GM18507 (cell line): ENCODE measurements at regions not wholly inside any gene's neighbourhood (a gene's known extent, or its start where the extent isn't known, plus 50 kb on each side); places are given as distances from the start of the nearest gene placed in this dataset.
"Not testable (repeated sequence)": the region's sequence is repeated elsewhere in the genome, so short reads cannot be mapped to it uniquely, and the experiment has no call there.

Source experiments
- DNase-seq: peaks from one replicate; pipeline ENCODE4 v3.0.0; 2011; ENCODE audit warnings: low read depth; ENCODE audit not compliant: insufficient read length; ENCODE audit errors: extremely low spot score
- FAIRE-seq: peaks from 2 replicates; lab custom pipeline; 2011; peaks lifted over from hg19 to GRCh38; lab: Jason Lieb, UNC

GRCh38 chr15:84151205-84151931, 84.2 kb upstream of the GOLGA6L4 start:
- DNase-seq, result no peak
- no peak for FAIRE-seq

- not testable (repeated sequence) for DNase-seq, FAIRE-seq
Measured at GRCh38 chr15:84152381-84152979, 83.1 kb upstream of the GOLGA6L4 start.

GRCh38 chr15:84153655-84154140, 81.9 kb upstream of the GOLGA6L4 start:
- DNase-seq, FAIRE-seq: not testable (repeated sequence)

DNA sequence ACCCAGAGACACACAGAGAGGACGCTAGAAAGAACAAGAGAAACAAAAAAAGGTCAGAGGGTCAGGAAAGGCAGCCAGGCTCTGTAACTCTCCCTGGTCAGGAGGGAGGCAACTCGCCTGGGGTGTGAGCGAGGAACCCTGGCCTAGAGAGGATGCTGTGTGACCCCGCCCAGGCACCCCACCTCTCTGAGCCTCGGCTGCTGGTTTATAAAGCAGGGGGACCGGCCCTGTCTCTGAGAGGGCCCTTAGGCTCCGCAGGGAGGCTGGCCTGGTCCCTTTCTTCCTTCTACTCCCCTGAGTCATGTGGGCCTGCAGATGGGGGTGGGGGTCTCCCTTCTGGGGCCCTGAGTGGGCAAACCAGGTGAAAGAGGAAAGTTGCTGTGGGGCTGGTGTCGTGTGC, 81.3 kb upstream of the GOLGA6L4 start:
- not testable (repeated sequence) for FAIRE-seq, DNase-seq

DNA sequence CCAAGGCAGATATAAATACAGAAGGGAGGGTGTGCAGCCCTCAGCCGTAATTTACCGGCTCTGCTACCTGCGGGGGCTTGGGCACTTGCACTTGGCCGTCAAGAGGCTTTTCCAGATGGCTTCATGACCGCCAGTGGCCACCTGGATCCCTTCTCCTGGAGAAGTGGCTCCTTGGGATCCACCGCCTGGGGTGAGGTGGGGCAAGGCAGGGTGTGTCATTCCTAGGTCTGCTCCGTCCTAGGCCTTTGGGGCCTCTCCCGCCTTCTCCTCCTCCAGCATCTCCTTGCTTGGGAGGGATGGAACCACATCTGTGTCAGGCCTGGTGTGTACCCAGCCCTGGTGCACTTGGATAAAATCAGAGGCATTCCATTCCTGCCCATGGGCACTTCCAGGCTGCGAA, 80.8 kb upstream of the GOLGA6L4 start:
- not testable (repeated sequence) for DNase-seq, FAIRE-seq

GRCh38 chr15:84155792-84156587, 79.6 kb upstream of the GOLGA6L4 start:
- not testable (repeated sequence) for FAIRE-seq, DNase-seq

DNA sequence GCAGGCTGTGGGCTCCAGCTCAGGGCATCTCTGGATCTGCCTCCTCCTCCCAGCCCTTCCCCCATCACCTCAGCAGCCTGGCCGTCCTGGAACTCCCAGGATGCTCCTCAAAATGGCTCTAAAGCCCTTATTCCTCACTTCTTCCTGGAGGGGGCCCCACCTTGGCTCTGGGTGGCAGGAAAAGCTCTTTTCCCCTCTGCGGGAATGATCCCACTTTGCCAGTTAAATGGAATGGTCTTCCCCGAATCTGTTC, 79.1 kb upstream of the GOLGA6L4 start:
- FAIRE-seq, DNase-seq: not testable (repeated sequence)

DNA sequence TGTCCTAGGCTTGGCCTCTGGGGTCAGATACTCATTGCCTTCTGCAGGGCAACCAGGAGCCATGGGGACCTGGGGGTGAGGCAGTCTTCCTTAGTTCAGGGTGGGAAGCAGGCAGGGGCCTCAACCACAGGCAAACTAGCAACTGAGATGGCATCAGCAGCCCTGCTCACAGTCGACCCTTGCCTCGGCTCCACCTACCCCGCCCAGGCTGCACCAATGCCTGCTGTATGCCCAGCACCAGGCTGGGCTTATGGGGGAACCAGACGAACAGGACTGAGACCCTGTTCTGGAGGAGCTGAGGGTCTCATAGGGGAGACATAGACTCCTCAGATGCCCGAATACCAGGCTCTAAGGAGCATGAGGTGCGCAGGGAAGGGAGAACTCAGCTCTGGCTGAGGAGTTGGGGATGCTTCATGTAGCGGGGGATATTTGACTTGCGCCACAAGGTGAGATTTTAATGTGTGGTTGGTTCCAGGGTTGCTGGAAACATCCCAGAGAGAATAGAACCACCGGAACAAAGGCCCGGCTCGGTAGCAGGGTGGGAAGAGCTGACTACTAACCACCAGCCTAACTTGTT, 78.4 kb upstream of the GOLGA6L4 start:
- DNase-seq, FAIRE-seq: not testable (repeated sequence)

DNA sequence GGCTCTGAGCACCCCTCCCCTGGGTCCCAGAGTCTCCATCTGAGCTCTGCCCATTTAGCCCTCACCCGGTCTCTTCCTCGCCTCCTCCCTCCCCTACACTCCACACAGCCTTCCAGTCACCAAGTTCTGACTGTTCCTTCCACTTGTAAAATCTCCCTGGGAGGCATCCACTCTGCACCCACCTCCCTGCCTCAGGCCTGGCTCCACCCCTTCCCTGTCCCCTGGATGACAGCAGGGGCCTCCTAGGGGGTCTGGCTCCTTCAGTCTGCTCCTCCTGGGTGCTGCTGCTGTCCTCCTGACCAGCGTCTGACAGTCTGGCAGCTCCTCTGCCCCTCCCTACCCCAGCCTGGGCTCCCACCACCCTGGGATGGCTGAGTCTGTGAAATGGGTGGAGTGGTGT, 77.7 kb upstream of the GOLGA6L4 start:
- DNase-seq, FAIRE-seq: not testable (repeated sequence)

- not testable (repeated sequence) for DNase-seq, FAIRE-seq
Measured at GRCh38 chr15:84159346-84160269, 76.0 kb upstream of the GOLGA6L4 start.

GRCh38 chr15:84164423-84165292, 70.9 kb upstream of the GOLGA6L4 start:
- DNase-seq, FAIRE-seq: not testable (repeated sequence)

DNA sequence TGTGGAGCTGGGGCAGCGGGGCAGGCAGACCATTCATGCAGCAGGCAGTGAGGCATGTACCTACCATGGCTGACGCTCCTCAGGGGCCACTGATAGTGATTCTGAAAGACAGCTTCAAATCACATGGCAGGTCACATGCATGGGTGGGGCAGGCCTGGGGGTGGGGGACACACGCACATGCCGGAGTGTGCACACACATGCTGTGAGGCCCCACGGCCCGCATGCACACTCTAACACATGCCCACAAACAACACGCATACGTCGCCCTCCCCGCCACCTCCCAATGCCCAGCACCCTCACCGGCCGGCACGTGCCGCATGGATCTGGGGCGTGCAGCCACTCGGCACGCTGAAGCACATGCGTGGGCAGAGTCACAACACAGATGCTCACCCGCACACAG, 65.5 kb upstream of the GOLGA6L4 start:
- DNase-seq, FAIRE-seq: not testable (repeated sequence)

DNA sequence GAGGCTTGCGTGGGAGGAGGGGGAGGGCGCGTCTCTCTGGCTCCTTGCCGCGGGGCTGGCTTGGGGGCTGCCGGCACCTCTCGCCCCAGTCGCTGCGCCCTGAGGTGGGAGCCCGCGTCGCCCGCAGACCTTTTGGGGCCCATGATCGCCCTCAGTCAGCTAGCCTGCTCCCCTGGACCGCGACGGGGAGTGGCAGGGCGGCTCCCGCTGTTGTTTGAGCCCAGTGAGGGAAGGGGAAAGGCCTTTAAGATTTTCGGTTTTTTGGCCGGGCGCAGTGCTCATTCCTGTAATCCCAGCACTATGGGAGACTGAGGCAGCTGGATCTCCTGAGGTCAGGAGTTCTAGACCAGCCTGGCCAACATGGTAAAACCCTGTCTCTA, 62.4 kb upstream of the GOLGA6L4 start:
- not testable (repeated sequence) for FAIRE-seq, DNase-seq
